GM12878 (cell line): ENCODE measurements at regions not wholly inside any gene's neighbourhood (a gene's known extent, or its start where the extent isn't known, plus 50 kb on each side); places are given as distances from the start of the nearest gene placed in this dataset.

Experiments
- BHLHE40 ChIP-seq, 2 experiments: fragments of 450-650 bp in 1 of 2; IDR thresholded peaks; 2 replicates each; pipeline ENCODE4 v1.6.1; 2011 to 2017; ENCODE audit warnings: low read depth in 2 of 2, borderline replicate concordance in 1 of 2, improper control_type of control experiment in 1 of 2, low read length in 1 of 2, mild to moderate bottlenecking in 1 of 2
- FOS ChIP-seq: IDR thresholded peaks from 3 replicates; pipeline ENCODE4 v1.6.1; 2011; ENCODE audit warnings: borderline replicate concordance; ENCODE audit not compliant: insufficient read length; ENCODE audit errors: extremely low read depth
- FOXK2 ChIP-seq: fragments of 450-650 bp; IDR thresholded peaks from 2 replicates; pipeline ENCODE4 v1.6.1; 2017; ENCODE audit warnings: mild to moderate bottlenecking, moderate library complexity
- POU2F2 ChIP-seq: IDR thresholded peaks from 3 replicates; pipeline ENCODE4 v1.6.1; 2011; ENCODE audit warnings: low read depth, mild to moderate bottlenecking, low read length, borderline replicate concordance
- TF ChIP-seq, protein P1 (sequence below): fragments of 450-650 bp; IDR thresholded peaks from 2 replicates; pipeline ENCODE4 v1.6.1; 2016; ENCODE audit warnings: mild to moderate bottlenecking, moderate library complexity, borderline replicate concordance
- TF ChIP-seq, protein P2 (sequence below): fragments of 450-650 bp; conservative IDR thresholded peaks from 2 replicates; pipeline ENCODE4 v1.6.1; 2017; ENCODE audit warnings: mild to moderate bottlenecking, moderate library complexity
- TF ChIP-seq, protein P3 (sequence below): IDR thresholded peaks from 2 replicates; pipeline ENCODE4 v1.6.1; 2011; ENCODE audit warnings: low read depth, mild to moderate bottlenecking, low read length, moderate library complexity, borderline replicate concordance; ENCODE audit errors: extremely low read depth

DNA sequence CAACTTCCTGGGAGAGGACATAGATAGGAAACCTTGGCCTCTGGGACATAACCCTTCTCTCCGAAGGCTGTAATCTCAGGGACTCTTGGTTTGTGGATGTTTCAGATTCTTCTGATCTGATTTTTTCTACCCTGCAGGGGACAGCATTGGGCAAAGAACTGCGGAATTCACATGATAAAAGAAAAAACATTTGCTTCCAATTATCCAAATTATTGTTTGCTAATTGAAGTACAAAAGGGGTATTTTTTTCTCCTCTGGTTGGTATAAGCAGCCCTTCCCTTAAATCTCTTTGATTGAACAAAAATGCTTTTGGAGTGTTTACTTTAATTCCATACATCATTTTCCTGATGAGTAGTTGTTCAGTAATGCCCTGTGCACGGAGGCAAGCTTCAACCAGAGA is 251.7 kb upstream of the IRX3 start (continued):
- TF ChIP-seq BHLHE40 (IDR thresholded peaks at IDR 0.05; ENCODE audit: borderline replicate concordance in 1 of 2, low read depth in 2 of 2, low read length in 1 of 2), result no peak
- TF ChIP-seq, protein P1, sequence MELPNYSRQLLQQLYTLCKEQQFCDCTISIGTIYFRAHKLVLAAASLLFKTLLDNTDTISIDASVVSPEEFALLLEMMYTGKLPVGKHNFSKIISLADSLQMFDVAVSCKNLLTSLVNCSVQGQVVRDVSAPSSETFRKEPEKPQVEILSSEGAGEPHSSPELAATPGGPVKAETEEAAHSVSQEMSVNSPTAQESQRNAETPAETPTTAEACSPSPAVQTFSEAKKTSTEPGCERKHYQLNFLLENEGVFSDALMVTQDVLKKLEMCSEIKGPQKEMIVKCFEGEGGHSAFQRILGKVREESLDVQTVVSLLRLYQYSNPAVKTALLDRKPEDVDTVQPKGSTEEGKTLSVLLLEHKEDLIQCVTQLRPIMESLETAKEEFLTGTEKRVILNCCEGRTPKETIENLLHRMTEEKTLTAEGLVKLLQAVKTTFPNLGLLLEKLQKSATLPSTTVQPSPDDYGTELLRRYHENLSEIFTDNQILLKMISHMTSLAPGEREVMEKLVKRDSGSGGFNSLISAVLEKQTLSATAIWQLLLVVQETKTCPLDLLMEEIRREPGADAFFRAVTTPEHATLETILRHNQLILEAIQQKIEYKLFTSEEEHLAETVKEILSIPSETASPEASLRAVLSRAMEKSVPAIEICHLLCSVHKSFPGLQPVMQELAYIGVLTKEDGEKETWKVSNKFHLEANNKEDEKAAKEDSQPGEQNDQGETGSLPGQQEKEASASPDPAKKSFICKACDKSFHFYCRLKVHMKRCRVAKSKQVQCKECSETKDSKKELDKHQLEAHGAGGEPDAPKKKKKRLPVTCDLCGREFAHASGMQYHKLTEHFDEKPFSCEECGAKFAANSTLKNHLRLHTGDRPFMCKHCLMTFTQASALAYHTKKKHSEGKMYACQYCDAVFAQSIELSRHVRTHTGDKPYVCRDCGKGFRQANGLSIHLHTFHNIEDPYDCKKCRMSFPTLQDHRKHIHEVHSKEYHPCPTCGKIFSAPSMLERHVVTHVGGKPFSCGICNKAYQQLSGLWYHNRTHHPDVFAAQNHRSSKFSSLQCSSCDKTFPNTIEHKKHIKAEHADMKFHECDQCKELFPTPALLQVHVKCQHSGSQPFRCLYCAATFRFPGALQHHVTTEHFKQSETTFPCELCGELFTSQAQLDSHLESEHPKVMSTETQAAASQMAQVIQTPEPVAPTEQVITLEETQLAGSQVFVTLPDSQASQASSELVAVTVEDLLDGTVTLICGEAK, result no peak
- TF ChIP-seq FOXK2, result no peak
- TF ChIP-seq, protein P2, sequence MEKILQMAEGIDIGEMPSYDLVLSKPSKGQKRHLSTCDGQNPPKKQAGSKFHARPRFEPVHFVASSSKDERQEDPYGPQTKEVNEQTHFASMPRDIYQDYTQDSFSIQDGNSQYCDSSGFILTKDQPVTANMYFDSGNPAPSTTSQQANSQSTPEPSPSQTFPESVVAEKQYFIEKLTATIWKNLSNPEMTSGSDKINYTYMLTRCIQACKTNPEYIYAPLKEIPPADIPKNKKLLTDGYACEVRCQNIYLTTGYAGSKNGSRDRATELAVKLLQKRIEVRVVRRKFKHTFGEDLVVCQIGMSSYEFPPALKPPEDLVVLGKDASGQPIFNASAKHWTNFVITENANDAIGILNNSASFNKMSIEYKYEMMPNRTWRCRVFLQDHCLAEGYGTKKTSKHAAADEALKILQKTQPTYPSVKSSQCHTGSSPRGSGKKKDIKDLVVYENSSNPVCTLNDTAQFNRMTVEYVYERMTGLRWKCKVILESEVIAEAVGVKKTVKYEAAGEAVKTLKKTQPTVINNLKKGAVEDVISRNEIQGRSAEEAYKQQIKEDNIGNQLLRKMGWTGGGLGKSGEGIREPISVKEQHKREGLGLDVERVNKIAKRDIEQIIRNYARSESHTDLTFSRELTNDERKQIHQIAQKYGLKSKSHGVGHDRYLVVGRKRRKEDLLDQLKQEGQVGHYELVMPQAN, result no peak
- TF ChIP-seq FOS, result no peak
- TF ChIP-seq POU2F2, result no peak
- TF ChIP-seq, protein P3, sequence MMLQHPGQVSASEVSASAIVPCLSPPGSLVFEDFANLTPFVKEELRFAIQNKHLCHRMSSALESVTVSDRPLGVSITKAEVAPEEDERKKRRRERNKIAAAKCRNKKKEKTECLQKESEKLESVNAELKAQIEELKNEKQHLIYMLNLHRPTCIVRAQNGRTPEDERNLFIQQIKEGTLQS, result no peak
- TF ChIP-seq, all 136 proteins: peak for 0
